Fibroblast of peridontal ligament (primary cell): ENCODE measurements at regions not wholly inside any gene's neighbourhood (a gene's known extent, or its start where the extent isn't known, plus 50 kb on each side); places are given as distances from the start of the nearest gene placed in this dataset.
A peak's percentile ranks its signal among the peaks of the same experiment; 100 is the strongest.

ENCODE experiments used
- DNase-seq: peaks from one replicate; pipeline ENCODE4 v3.0.0-alpha.2; 2010; ENCODE audit errors: extremely low read depth

GRCh38 chr5:173464813-173465212, 136.6 kb upstream of the STC2 start:
- DNase-seq, result no peak

- no peak for DNase-seq
These were observed 135.0 kb upstream of the STC2 start for GRCh38 chr5:173463207-173463606.

DNA sequence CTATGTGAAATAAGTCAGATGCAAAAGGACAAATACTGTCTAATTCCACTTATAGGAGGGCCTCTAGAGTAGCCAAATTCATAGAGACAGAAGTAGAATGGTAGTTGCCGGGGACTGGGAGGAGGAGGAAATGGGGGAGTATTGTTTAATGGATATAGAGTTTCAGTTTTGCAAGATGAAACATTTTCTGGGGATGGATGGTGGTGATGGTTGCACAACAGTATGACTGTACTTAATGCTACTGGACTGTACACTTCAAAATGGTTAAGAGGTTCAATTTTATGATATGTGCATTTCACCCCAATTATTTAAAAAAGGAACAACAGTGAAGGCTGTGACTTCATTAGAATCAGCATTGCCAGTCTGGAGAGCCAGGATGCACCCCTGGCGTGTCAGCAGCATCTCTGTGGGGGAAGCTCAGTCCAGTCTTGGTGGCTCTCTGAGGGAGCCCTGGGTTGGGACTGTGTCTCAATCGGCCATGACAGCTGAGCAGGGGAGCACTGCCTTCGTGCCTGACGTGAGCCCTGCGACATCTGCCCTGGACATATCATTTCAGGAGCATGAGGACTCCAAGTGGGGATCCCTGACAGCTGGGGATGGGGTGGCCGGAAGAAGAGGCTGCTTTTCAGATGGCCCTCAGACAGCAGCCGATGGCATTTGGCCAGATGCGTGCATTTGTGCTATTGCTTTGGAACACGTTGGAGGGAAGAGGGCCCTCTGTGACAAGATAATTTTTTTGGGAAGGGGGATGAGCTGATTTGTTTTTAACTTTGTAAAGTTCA, 130.8 kb upstream of the STC2 start:
- DNase-seq, result peak; percentile 85

- peak; percentile 61 for DNase-seq
These were observed 129.3 kb upstream of the STC2 start for GRCh38 chr5:173457482-173457881.

DNA sequence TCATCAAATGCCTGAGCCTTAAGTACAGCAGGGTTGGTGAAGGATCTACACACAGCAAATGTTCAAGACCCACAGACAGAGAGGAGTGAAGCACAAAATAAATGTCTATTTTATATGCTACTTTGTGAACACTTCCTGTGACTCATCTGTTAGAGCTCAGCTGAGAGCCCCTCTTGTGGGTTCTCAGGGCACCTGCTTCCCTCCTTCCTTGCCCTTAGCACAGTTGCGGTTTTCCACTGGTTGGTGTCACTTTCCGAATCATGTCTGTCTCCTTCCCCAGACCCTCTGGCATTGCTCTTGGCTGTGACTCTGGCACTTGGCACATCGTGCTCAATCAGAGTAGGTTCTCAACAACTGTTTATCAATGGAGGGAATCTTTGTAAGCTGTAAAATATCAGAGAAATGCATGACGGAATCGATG, 128.5 kb upstream of the STC2 start:
- DNase-seq, result no peak

GRCh38 chr5:173456181-173456580, 128.0 kb upstream of the STC2 start:
- DNase-seq, result no peak

- DNase-seq, result no peak
These were observed 127.4 kb upstream of the STC2 start for GRCh38 chr5:173455599-173455957.

- DNase-seq, result peak; percentile 98
These were observed 126.8 kb upstream of the STC2 start for GRCh38 chr5:173454736-173455598.

DNA sequence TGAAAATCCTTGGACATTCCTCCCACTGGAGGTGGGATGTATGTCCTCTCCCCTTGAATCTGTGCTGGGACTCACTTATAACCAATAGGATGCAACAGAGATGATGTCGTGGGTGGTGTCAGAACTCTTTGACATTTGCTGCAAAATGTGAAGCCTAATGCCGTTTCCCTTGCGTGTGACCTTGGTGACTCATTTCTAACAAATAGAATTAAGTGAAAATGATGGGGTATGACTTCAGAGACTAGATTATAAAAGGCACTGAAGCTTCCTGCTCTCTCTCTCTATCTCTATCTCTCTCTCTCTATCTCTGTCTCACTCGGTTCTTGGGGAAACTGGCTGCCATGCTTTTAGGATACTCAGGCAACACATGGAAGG, 126.1 kb upstream of the STC2 start:
- DNase-seq, result peak; percentile 55

DNA sequence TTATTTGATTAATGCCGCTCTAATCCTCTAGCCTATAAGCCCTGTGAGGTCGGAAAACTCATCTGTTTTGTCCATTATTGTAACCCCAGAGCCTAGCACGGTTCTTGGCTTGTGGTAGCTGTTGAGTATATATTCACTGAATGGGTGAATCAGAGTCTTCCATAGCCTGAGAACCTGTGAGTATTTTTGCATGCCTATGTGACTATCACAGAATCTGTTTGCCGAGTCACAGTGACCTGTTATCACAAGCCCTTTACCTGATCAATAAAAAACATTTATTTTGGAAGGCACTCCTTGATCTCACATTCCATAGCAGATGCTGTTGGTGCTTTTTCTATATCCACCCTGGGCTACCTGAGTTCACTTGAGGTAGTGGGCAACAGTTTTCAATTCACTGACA, 125.0 kb upstream of the STC2 start:
- no peak for DNase-seq

DNA sequence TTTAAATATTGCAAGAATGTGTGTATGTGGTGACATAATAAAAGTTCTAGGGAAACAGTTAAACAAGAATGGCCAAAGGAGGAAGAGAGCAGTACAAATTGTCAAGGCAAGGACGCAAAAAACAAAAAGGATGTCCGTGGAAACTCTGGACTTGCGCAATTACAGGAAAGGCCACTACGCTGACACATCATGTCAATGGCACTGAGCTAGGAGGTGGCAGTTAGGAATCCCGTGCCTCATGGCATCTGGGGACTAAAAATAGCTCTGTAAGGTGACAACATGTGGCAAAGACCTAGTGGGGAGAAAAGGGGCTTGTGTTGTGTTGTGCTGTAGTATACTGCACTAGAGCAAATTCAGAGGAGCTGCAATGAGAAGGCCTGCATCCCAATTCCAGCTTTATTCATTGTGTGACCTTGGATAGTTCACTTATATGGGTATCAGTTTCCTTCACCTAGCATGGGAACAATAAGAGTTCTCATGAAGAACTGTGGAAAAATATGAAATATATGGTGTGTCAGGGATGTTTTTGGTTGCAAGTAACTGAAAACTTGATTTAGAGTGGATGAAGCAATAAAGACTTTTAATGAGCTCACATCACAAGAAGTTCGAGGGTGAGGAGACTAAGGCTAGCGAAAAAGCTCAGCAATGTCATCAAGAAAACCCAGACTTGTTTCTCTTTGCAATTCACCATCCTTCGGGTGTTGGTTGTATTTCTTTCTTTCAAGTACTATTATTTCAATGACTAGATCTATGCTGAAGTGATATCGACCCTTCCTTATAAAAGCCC, 124.1 kb upstream of the STC2 start:
- DNase-seq, result peak; percentile 45

DNA sequence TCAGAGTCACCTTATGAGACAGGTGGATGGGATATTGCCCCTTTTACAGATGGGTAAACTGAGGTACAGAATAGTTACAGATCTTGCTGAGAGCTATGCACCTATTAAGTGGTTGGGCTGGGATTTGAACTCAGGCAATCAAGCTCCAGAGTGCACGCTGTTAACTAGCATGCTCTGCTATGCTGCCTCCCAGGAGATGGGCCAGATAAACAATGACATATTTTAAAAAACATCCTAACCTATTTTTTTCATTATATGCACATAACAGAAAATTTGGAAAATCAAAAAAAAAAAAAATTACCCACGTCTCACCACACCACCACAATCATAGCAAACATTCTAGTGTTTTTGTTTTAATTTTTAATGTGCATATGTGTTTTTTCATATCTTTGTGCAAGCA, 123.4 kb upstream of the STC2 start:
- peak; percentile 34 for DNase-seq

GRCh38 chr5:173451031-173451430, 122.8 kb upstream of the STC2 start:
- no peak for DNase-seq

- no peak for DNase-seq
These were observed 122.0 kb upstream of the STC2 start for GRCh38 chr5:173450188-173450587.

DNA sequence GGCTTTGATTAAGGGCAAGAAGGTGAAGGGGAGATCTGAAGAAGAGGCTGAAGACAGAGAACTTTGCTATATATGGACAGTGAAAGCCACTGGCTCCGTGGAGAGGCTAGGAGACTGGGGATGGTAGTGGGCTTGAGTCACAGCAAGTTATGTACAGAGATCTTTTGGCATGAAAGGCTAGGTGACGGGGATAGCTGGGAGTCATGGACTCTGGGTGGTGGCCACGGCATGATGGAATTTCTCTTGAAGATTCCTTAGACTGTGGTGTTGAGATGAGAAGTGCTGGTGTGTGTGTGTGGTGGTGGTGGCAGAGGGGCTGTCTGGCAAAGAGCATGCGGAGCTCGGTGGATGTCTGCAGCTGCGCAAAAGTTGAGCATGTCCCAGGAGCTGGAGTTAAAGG, 120.6 kb upstream of the STC2 start:
- DNase-seq, result no peak

DNA sequence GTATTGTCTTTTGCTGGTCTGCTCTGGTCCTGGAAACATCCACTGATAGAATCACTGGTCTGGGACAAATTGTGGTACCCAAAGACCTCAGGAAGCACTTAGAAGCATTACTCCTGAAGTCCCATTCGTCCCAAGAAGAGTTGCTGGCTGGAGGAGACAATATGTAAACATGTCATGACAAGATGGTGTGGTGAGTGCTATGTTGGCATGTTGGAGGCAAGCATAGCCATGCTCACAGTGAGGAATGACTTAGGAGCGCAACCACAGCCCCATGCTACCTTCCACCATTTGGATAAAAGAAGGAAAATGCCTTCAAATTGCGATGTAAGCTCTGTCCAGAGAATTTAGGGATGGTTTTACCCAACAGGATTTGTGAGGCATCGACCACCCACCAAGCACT, 115.8 kb upstream of the STC2 start:
- DNase-seq, result no peak

DNA sequence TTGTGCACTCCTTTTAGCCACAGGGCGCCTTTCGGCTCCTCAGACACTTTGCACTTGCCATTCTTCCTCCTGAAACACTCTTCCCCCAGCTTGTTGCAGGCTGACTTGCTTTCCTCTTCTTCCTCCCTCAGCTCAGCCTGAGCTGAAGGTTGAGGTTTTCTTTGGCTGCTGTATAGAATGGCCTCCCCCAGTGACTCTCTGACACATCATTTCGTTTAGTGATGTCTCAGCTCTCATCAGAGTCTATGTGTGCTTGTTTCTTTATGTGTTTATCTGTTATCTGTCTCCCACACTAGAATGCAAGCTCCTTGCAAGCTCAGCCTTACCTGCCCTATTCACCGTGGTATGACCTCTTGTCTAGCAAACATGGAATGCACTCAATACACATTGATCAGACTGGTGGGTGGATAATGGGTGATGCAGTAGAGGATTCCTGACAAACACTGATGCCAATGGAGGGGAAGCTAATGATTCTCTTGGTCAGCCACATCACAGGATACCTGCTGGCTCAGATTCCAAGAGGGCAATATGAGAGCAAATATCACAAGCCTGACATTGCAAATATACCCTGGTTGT, 112.9 kb upstream of the STC2 start:
- no peak for DNase-seq

DNA sequence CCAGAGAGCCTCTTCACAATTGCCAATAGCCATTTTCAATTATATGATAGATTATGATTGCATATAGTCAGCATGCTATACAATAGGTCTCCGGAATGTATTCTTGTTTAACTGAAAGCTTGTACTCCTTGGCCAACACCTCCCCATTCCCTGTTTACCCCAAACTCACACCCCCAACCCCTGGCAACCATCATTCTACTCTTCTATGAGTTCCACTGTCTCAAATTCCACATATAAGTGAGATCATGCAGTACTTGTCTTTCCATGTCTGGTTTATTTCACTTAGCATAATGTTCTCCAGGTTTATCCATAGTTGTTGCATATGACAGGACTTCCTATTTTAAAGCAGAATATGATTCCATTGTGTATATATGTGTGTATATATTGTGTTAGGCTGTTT, 110.7 kb upstream of the STC2 start:
- no peak for DNase-seq

DNA sequence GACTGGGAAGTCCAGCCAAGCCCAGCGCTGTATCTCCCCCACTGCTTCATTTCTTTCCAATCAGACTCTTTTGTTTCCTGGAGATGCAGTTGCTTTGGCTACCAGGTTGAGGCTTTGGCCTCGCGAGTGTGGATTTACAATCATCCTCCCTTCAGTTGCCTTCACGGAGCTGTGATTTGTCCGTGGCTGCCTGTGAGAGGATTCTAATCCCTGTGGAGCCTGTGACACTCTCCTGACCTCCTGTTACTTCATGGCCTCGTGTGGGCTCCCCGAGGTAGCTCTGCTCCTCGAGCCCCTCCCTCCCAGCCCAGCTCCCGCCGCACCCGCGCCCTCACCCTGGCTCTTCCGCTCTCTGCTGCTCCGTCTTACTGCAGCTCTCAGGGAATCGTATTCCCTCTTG, 107.2 kb upstream of the STC2 start:
- no peak for DNase-seq

- no peak for DNase-seq
These were observed 106.1 kb upstream of the STC2 start for GRCh38 chr5:173434270-173434669.

DNA sequence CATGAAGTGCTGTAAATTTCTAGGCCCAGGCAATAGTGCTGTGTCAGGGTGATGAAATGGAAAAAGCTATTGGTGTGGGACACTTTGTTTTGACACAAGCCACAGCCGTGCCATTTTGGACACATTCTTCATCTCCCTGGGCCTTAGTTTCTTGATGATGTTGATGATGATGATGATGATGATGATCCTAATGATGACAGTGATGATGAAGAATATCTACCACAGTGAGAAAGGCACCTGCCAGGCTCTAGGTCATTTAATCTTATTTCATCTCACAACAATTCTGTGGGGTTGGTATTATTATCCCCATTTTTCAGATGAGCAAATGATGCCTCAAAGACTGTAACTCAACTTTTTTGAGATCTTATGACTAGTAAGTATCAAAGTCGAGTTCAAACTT, 102.2 kb upstream of the STC2 start:
- DNase-seq, result no peak

DNA sequence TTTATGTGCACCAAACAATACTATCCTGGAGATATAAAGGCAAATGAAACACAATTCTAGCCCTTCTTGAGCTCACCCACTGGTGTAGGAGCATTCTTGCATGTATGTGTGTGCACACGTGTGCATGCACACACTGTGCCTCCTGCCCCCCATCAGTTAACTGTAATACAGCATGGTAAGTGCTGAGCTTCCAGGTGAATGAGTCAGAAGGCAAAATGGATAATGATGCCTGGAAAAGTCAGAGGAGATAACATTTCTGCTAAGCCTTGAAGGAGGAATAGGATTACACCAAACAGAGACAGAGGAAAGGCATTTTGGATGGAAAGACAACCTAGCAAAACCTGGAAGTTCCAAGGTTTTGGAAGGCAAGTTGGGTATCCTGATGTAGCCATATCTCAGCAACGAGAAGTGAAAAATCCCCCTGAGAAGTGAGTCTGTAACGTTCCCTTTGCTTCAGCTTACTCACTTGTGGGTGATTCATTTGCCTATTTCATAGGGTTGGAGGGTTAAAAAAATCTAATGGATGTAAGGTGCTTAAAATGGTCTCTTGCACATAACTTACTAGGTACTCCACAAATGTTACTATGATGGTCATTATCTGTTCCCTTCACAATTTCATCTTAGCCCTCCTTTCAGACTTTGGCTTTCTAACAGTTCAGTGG, 101.4 kb upstream of the STC2 start:
- no peak for DNase-seq
